GM23248 (cell line): ENCODE measurements at regions not wholly inside any gene's neighbourhood (a gene's known extent, or its start where the extent isn't known, plus 50 kb on each side); places are given as distances from the start of the nearest gene placed in this dataset.
A peak's percentile ranks its signal among the peaks of the same experiment; 100 is the strongest.

Experiments
- DNase-seq: peaks from one replicate; pipeline ENCODE4 v3.0.0-alpha.2; 2015
- H2AFZ ChIP-seq: fragments of 200-600 bp; sonication (generic); 2 replicates; pipeline ENCODE4 v1.6.1; 2016; ENCODE audit warnings: antibody characterized with exemption
- H3F3A ChIP-seq: fragments of 200-600 bp; sonication (generic); 2 replicates; pipeline ENCODE4 v1.6.1; 2016; ENCODE audit warnings: mild to moderate bottlenecking, antibody characterized with exemption, mixed run types; ENCODE audit not compliant: insufficient read depth
- H3K27ac ChIP-seq: fragments of 200-600 bp; sonication (generic); 2 replicates; pipeline ENCODE4 v1.5.1; 2016; ENCODE audit warnings: mild to moderate bottlenecking
- H3K27me3 ChIP-seq: fragments of 200-600 bp; sonication (generic); replicated peaks from 2 replicates; pipeline ENCODE4 v1.6.1; 2016; ENCODE audit warnings: mild to moderate bottlenecking; ENCODE audit not compliant: insufficient read depth
- H3K36me3 ChIP-seq: fragments of 200-600 bp; sonication (generic); 2 replicates; pipeline ENCODE4 v1.6.1; 2016; ENCODE audit warnings: low read depth, mild to moderate bottlenecking
- H3K4me1 ChIP-seq: fragments of 200-600 bp; sonication (generic); 2 replicates; pipeline ENCODE4 v1.6.1; 2016; ENCODE audit warnings: mild to moderate bottlenecking; ENCODE audit not compliant: insufficient read depth
- H3K4me2 ChIP-seq: fragments of 200-600 bp; sonication (generic); one replicate; pipeline ENCODE4 v1.6.1; 2016; ENCODE audit warnings: mild to moderate bottlenecking; ENCODE audit not compliant: unreplicated experiment
- H3K4me3 ChIP-seq: fragments of 200-600 bp; sonication (generic); 2 replicates; pipeline ENCODE4 v1.5.1; 2016; ENCODE audit warnings: mild to moderate bottlenecking
- H3K79me2 ChIP-seq: fragments of 200-600 bp; sonication (generic); 2 replicates; pipeline ENCODE4 v1.6.1; 2016; ENCODE audit warnings: mild to moderate bottlenecking; ENCODE audit not compliant: insufficient read depth
- H3K9ac ChIP-seq: fragments of 200-600 bp; sonication (generic); 2 replicates; pipeline ENCODE4 v1.6.1; 2016; ENCODE audit warnings: mild to moderate bottlenecking
- H3K9me2 ChIP-seq: fragments of 200-600 bp; sonication (generic); 2 replicates; pipeline ENCODE4 v1.6.1; 2016; ENCODE audit warnings: mixed run types, mild to moderate bottlenecking, moderate library complexity; ENCODE audit not compliant: insufficient read depth
- H3K9me3 ChIP-seq: fragments of 200-600 bp; sonication (generic); one replicate; pipeline ENCODE4 v1.6.1; 2017; ENCODE audit warnings: low read depth
- H4K20me1 ChIP-seq: fragments of 200-600 bp; sonication (generic); 2 replicates; pipeline ENCODE4 v1.6.0; 2016; ENCODE audit not compliant: insufficient read depth
- EZH2 ChIP-seq: fragments of 200-600 bp; sonication (generic); IDR thresholded peaks from 2 replicates; pipeline ENCODE4 v1.6.1; 2018; ENCODE audit warnings: antibody characterized with exemption, mild to moderate bottlenecking; ENCODE audit not compliant: insufficient read depth, poor library complexity, severe bottlenecking
- EZH2phosphoT487 ChIP-seq: fragments of 200-600 bp; sonication (generic); IDR thresholded peaks from 2 replicates; pipeline ENCODE4 v1.6.1; 2018; ENCODE audit warnings: antibody characterized with exemption, moderate library complexity, mild to moderate bottlenecking, low read depth; ENCODE audit not compliant: insufficient read depth
- WGBS, 2 experiments: methylation state at CpG; one replicate each; pipeline ENCODE4 v1.1.6; 2015 to 2017; ENCODE audit warnings: low lambda C conversion rate in 2 of 2, low coverage in 1 of 2; ENCODE audit errors: missing lambda C conversion rate in 2 of 2; 5-methylcytosine and 5-hydroxymethylcytosine counted together
- in situ Hi-C: fragments of 300-500 bp; cut with MboI; formaldehyde crosslinking; loops from 2 replicates; pipeline ENCODE4 v1.15.0; 2020

DNA sequence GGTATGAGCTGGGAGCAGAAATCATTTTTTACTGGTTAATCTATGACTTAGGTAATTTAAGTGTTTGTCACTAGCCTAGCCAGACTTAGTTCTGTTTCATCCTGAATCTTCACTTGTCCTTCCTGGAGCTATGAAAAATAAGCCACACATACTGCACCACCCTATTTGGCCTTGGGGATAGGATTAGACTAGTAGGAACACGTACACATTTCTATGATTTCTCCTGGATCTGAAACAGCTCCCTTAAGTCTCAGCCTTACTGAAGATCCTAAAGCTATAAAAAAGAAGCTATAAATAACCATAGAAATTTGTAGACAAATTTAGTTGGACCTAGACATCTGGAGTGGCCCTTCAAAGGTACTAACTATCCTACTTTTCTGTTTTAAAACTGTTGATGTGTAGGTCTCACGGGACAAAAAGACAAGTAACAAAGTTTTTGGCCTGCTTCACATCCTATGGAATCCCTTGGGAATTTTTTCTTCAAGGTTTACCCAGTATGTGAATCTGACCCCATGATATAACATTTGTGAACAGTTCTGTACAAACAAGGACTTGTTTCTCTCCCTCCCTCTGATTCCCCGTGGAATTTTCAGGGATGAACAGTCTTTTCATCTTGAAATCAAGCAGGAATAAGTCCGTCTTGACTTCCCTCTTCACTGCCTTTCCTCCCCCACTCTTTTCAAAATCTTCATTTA is 275.0 kb downstream of the FAM76B start:
- 86 to 91% methylated on average over 4 of the region's 4 CpGs for WGBS, 2 experiments
- Histone ChIP-seq H3K4me1 (peaks cover 64% of the 10 kb centered on the region), H3K4me3 (no peak overlapping the region), H3K36me3 (no peaks in the 10 kb centered on the region), H3K79me2 (no peaks in the 10 kb centered on the region), H4K20me1 (no peaks in the 10 kb centered on the region), H3F3A (peaks cover 60% of the 10 kb centered on the region), H3K9me2 (no peaks in the 10 kb centered on the region), H2AFZ (no peak overlapping the region), H3K27me3 (no peaks in the 10 kb centered on the region), H3K4me2 (no peak overlapping the region), H3K9me3 (no peaks in the 10 kb centered on the region), H3K27ac (no peak overlapping the region), H3K9ac (no peak overlapping the region)
- in situ Hi-C loops: no loop called here
- no peak for TF ChIP-seq EZH2phosphoT487
- no peak for DNase-seq

DNA sequence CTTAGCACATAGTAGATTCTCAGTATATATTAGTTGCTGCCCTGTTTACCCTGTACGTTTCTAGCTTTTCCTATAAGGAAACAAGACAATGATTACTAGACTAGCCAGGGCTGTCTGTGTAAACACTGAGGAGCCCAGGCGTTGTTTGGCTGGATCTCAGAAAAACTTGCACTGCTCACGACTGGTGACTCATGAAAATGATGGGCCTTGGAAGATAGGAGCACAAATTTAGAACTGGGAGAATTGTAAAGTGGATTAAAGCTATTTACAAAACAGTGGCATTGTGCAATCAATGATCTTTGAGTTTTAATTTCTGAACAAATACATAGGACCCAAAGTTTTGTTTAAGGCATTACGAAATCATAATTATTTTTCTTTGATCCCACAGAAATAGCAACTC is 276.9 kb downstream of the FAM76B start:
- TF ChIP-seq EZH2: no peak
- Histone ChIP-seq H3K79me2 (no peaks in the 10 kb centered on the region), H3F3A (peaks cover 60% of the 10 kb centered on the region), H4K20me1 (no peaks in the 10 kb centered on the region), H3K4me1 (peaks cover 62% of the 10 kb centered on the region), H3K4me2 (peak overlapping the region; percentile 57), H3K9me3 (no peaks in the 10 kb centered on the region), H3K27ac (peak overlapping the region; percentile 98), H3K9ac (peak overlapping the region; percentile 78), H3K9me2 (no peaks in the 10 kb centered on the region), H3K27me3 (no peaks in the 10 kb centered on the region), H3K36me3 (no peaks in the 10 kb centered on the region), H2AFZ (no peak overlapping the region), H3K4me3 (peak overlapping the region; percentile 39)
- in situ Hi-C loops: no loop called here
- peak; percentile 98 for DNase-seq
- 0% methylated on average over 4 of the region's 4 CpGs for WGBS, 2 experiments

DNA sequence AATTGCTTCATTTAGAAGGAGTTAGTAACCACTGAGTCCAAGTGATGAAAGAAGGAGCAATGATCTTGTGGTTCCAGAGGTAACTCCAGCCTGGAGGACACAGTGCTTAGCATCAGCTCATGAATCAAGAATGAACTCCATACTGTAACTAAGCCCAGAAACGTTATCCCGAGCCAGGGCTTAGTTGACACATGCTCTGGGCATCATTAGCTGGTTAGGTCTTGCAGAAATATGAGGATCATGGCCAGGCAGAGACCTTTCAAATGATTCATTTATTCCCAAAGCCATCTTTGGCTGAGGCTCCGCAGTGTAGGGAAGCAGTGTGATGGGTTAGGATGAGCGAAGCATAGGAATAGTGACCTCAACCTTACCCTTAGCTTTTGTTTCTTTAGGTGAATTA is 277.4 kb downstream of the FAM76B start:
- no peaks in the 10 kb centered on the region for H3K79me2 ChIP-seq
- H3K9me2 ChIP-seq: no peaks in the 10 kb centered on the region
- peak overlapping the region; percentile 78 for H3K9ac ChIP-seq
- H3K36me3 ChIP-seq: no peaks in the 10 kb centered on the region
- DNase-seq: peak; percentile 97
- H3K4me1 ChIP-seq: peaks cover 57% of the 10 kb centered on the region
- in situ Hi-C loops: no loop called here
- peak overlapping the region; percentile 57 for H3K4me2 ChIP-seq
- H2AFZ ChIP-seq: no peak overlapping the region
- H3K4me3 ChIP-seq: peak overlapping the region; percentile 39
- TF ChIP-seq EZH2phosphoT487 (0 out of 2 replicates have a peak, but pooled peaks have one; percentile 47), EZH2 (no peak)
- no peaks in the 10 kb centered on the region for H3K9me3 ChIP-seq
- WGBS, 2 experiments: 0 to 2% methylated on average over 4 of the region's 4 CpGs
- H3F3A ChIP-seq: peaks cover 57% of the 10 kb centered on the region
- no peaks in the 10 kb centered on the region for H3K27me3 ChIP-seq
- no peaks in the 10 kb centered on the region for H4K20me1 ChIP-seq
- peak overlapping the region; percentile 98 for H3K27ac ChIP-seq

DNA sequence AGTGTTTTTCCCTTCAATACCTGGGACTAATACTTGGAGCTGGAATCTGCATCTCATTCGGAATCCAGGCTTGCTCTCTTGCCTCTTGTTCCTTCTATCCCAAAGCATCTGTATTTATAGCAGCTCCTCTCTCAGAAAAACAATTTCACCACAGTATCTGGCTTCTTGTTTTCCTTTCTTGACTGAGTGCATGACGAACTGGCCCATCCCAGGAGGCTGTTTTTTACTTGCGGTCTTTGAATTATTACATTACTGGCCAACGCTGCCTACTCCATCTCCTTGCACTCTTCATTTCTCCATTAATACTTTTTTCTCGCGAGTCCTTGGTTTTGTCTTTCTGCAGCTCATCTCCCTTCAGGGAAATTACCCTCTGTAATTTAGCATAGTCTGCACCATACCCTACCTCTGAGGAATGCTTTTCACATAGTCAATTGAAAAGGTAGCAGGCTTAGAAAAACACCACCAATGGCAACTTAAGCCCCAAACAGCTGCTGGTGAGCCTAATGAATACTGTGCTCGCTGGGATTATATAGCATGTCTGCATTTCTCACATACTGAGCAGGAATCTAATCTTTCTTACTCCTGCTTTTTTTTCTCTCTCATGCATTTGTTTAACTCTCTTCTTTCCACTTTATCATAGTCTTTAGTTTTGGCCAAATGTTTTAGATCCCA is 277.4 kb upstream of the SESN3 start:
- Histone ChIP-seq H3K9ac (no peak overlapping the region), H3K27me3 (no peaks in the 10 kb centered on the region), H3K9me3 (no peaks in the 10 kb centered on the region), H3K4me3 (no peak overlapping the region), H3K27ac (no peak overlapping the region), H3F3A (peaks cover 29% of the 10 kb centered on the region), H3K79me2 (no peaks in the 10 kb centered on the region), H3K4me2 (no peak overlapping the region), H2AFZ (no peak overlapping the region), H4K20me1 (no peaks in the 10 kb centered on the region), H3K36me3 (no peaks in the 10 kb centered on the region), H3K9me2 (no peaks in the 10 kb centered on the region), H3K4me1 (peaks cover 36% of the 10 kb centered on the region)
- in situ Hi-C loops: no loop called here
- DNase-seq: no peak
- WGBS, 2 experiments: 93 to 96% methylated on average over 7 of the region's 7 CpGs
- TF ChIP-seq EZH2phosphoT487 (no peak), EZH2 (no peak)
